GM21423 (cell line): ENCODE measurements at regions not wholly inside any gene's neighbourhood (a gene's known extent, or its start where the extent isn't known, plus 50 kb on each side); places are given as distances from the start of the nearest gene placed in this dataset.
"Not testable (repeated sequence)": the region's sequence is repeated elsewhere in the genome, so short reads cannot be mapped to it uniquely, and the experiment has no call there.

ENCODE experiments used
- ATAC-seq: cut with Tn5 transposase; IDR thresholded peaks from one replicate; pipeline ENCODE4 v1.9.1; 2021; ENCODE audit warnings: mild to moderate bottlenecking, moderate library complexity; ENCODE audit not compliant: unreplicated experiment

DNA sequence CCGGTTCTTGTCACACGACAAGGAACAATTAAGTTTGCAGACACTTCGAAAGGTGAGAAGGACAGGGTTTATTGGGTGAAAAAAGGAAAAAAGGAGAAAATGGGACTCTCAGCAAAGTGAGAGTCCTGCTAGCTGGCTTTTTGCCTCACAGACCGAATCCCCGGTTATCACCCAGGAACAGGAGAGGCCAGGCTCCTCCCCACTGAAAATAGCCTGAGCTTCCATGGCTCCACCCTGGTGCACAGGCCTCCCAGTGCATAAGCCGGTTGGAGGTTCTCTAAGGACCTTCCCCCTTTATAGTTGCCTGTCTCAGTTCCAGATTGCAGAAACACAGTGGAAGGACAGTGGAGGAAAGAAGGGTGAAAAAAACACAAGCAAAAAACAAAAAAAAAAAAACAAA is 571.7 kb downstream of the KCTD12 start:
- ATAC-seq = no peak

DNA sequence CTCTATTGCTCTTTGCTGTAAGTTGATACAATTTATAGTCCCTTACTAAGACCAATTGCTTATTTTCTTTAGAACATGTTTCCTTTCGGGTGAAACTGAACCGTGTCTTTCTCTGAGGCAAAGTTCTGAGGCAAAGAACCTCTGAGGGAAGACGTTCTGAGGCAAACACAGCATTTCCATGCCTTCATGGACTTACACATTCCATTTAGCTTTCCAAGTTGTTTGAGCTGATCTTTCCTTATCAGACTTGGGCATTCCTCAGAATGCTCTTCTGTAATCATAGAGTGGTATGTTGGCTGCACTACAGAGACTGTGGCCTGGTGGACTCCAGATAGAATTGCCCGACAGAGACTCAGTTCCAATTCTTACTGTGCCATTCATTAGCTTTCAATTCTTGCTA is 579.1 kb downstream of the KCTD12 start:
- no peak for ATAC-seq

GRCh38 chr13:76300688-76301087 is 585.5 kb downstream of the KCTD12 start:
- ATAC-seq = no peak

DNA sequence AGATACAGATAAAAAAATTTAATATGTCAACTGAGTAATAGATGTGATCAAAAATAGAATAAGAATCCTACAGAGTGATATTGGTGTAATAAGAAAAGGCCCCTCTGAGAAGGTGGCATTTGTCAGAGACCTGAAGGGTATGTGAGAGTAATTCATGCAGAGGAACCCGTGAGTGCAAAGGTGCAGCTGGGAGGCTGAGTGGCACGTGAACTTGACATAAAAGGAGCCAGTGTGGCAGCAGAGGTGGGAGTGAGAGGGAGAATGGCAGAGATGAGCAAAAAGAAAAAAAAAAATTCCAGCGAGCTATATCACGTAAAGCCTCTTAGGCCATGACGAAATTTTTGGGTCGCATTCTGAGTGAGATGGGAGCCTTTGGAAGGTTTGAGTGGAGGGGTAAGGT is 588.9 kb downstream of the KCTD12 start:
- ATAC-seq = no peak

DNA sequence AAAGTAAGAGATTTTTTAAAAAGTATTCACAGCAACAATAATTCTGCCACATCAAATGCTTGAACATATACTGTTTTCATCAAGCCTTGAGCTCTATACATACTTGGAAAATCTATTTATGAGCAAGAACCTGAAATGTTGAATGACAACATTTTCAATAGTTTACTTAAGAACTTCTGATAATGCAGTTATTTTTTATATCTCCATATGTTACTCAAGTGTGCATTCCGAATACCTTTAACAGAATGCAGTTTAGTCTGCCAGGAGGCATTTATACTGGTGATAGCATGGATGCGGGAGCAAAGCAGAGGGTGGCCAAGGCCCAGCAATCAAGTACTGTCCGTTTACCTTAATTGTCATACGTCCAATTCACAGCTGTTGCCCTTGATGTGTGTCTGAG is 589.5 kb downstream of the KCTD12 start:
- ATAC-seq = no peak

DNA sequence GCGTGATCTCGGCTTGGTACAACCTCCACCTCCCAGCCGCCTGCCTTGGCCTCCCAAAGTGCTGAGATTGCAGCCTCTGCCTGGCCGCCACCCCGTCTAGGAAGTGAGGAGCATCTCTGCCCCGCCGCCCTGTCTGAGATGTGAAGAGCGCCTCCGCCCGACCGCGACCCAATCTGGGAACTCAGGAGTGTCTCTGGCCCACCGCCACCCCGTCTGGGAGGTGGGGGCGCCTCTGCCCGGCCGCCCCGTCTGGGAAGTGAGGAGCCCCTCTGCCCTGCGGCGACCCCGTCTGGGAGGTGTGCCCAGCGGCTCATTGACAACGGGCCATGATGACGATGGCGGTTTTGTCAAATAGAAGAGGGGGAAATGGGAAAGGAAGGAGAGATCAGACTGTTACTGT is 591.2 kb downstream of the KCTD12 start:
- not testable (repeated sequence) for ATAC-seq

GRCh38 chr13:76293751-76294150 is 592.5 kb downstream of the KCTD12 start:
- no peak for ATAC-seq

GRCh38 chr13:76293346-76293745 is 592.9 kb downstream of the KCTD12 start:
- ATAC-seq = no peak

- ATAC-seq = no peak
These were observed 593.5 kb downstream of the KCTD12 start for GRCh38 chr13:76292726-76293125.

DNA sequence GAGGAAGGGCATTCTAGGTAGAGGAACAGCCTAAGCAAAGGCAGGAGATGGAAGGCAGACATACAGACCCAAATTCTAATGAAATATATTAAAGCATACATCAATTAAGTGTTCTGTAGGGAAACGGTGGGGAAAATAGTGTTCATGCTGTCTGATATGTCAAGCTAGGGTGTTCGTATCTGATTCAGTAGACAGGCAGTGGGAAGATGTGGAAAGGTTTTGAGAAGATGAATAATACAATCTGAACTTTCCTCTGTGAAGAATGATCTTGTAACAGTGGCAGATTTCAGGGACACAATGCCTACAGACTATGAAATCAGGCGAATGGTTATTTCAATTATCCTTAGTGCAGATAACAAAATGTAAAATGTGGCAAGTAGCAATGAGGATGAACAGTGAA is 594.2 kb downstream of the KCTD12 start:
- no peak for ATAC-seq

DNA sequence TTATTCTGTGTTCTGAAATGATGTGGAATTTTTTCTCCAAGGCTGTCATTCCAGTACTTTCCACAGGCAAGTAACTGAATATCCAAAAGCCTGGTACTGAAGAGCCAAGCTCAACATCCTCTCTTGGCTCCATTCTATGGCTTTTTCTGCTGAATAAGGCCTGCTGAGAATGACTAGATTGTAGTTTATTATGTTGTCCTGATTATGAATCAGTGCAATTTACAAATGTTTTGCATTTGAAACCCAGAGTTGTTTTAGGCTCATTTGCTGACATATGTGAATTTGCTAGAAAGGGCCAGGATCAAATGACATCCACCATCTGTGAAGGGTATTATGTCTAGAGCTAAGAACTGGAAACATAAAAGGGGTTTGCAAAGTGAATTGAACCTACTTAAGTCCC is 596.6 kb downstream of the KCTD12 start:
- ATAC-seq = no peak

DNA sequence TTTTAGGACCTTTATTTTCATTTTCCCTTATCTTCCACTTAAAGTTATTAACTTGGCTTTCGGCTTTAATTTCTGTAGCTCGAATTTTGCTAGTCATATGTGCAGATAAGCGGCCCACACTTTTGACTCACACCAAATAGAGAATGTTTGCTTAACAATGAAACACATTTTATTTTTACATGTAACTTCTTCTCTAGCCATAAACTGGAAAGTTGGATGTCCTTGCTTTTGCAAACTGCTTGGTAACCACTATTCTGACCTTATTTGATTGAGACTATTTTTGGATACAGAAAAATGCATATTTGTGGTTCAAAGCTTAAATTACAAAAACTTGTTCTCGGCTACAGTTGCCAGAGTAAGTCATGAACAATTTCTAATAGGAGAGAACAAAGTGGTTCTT is 600.0 kb downstream of the KCTD12 start:
- no peak for ATAC-seq

DNA sequence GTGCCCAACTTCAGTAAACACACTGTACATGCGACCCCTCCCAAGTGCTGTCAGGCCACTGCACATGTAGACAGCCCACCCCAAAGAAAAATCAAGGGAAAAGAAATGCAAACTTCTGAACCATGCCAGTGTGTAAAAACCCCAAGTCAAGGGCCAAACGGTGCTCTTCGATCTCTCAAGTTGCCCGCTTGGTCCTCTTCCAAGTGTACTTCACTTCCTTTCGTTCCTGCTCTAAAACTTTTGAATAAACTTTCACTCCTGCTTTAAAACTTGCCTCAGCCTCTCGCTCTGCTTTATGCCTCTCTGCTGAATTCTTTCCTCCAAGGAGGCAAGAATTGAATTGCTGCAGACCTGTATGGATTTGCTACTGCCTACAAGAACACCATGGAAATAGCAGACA is 600.7 kb downstream of the KCTD12 start:
- no peak for ATAC-seq

DNA sequence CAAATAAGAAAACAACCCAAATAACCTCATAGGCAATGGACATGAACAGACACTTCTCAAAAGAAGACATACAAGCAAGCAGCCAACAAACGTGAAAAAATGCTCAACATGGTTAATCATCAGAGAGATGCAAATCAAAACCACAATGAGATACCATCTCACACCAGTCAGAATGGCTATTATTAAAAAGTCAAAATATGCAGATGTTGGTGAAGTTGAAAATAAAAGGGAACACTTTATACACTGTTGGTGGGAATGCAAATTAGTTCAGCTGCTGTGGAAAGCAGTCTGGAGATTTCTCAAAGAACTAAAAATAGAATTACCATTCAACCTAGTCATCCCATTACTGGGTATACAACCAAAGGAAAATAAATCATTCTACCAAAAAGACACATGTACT is 606.4 kb downstream of the KCTD12 start:
- ATAC-seq = not testable (repeated sequence)

DNA sequence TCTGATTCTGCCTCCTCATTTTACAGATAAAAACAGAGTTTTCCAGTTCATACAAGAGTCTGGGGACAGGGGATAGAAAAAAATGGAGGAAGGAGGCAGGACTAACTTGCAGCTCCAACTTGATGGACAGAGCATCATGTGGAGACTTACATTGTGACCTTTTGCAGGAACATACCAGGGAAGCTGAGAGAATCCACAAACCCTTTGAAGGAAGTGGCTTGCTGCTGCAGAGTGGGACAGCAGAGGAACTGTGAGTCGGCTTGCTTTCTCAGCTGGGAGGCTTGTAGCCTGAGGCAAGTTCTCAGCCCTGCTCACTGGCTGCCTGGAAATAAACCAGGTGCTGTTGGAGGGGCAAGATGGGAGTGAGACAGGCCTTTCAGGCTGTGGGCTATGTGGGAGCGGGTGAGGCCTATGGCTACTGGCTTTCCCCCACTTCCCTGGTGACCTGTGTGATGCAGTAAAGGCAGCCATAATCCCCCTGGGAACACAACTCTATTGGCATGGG is 614.4 kb downstream of the KCTD12 start:
- no peak for ATAC-seq

GRCh38 chr13:76268307-76268706 is 617.9 kb downstream of the KCTD12 start:
- ATAC-seq = not testable (repeated sequence)

- no peak for ATAC-seq
These were observed 619.0 kb downstream of the KCTD12 start for GRCh38 chr13:76267216-76267615.

- no peak for ATAC-seq
These were observed 619.6 kb downstream of the KCTD12 start for GRCh38 chr13:76266561-76266960.

DNA sequence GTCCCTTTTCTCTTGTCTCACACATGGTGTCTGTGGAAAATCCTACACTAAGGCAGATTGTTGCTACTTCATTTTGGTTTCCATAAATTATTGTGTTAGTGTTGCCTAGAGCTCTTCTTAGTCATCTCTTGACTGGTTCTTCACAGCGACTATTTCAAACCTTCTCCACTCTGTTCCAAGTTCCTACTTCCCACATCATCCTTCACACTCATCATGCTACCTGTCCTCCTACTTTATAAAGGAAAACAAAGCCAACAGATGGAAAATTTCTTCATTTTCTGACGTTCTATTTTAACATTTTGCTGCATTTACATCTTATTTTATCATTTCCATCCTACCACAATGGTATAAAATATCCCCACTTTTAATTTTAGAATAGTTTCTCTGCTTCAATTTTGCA is 614.1 kb downstream of the LMO7 start:
- no peak for ATAC-seq

- no peak for ATAC-seq
These were observed 609.8 kb downstream of the LMO7 start for GRCh38 chr13:76245920-76246319.

DNA sequence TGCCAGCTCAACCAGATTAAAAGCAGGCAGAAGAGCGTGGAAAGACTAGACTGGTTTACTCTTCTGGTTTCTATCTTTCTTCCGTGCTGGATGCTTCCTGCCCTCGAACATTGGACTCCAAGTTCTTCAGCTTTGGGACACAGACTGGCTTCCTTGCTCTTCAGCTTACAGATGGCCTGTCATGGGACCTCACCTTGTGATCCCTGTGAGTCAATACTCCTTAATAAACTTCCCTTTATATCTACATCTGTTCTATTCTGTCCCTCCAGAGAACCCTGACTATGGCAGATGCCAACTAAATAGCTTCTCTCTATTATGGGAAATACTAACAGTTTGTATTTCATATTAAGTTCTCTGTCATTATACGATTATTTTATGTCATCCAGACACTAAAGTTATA is 609.1 kb downstream of the LMO7 start:
- no peak for ATAC-seq

DNA sequence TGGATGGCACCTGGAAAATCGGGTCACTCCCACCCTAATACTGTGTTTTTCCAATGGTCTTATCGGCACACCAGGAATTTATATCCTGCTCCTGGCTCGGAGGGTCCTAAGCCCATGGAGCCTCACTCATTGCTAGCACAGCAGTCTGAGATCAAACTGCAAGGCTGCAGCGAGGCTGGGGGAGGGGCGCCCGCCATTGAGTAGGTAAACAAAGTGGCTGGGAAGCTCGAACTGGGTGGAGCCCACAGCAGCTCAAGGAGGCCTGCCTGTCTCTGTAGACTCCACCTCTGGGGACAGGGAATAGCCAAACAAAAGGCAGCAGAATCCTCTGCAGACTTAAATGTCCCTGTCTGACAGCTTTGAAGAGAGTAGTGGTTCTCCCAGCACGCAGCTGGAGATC is 607.0 kb downstream of the LMO7 start:
- not testable (repeated sequence) for ATAC-seq

GRCh38 chr13:76239031-76239680 is 603.0 kb downstream of the LMO7 start:
- ATAC-seq = no peak
